WTC11 (cell line): ENCODE measurements at regions not wholly inside any gene's neighbourhood (a gene's known extent, or its start where the extent isn't known, plus 50 kb on each side); places are given as distances from the start of the nearest gene placed in this dataset.

Source experiments
- ATAC-seq: fragments of 200-7000 bp; cut with Tn5 transposase; 2 replicates; pipeline ENCODE4 v1.10.0; 2021; ENCODE audit warnings: mild to moderate bottlenecking, moderate library complexity
- CTCF ChIA-PET: fragments of 300-600 bp; sonication (Branson Sonifier 250); formaldehyde crosslinking; loops from one replicate; lab custom pipeline; 2021; ENCODE audit warnings: antibody characterized with exemption; lab: Charles Lee
- POLR2A ChIA-PET: fragments of 350-600 bp; sonication (Branson Sonifier 250); formaldehyde crosslinking; loops from one replicate; lab custom pipeline; 2021; ENCODE audit warnings: antibody characterized with exemption; lab: Charles Lee
- DNase-seq: peaks from one replicate; pipeline ENCODE4 v3.0.0; 2021; ENCODE audit warnings: low spot score
- H3K27ac Mint-ChIP-seq: 2 replicates; pipeline ENCODE4 v1.8.0; 2021; ENCODE audit warnings: mixed read lengths
- H3K27me3 Mint-ChIP-seq: 2 replicates; pipeline ENCODE4 v1.8.0; 2021; ENCODE audit warnings: low read depth, mild to moderate bottlenecking, moderate library complexity, mixed read lengths
- H3K36me3 Mint-ChIP-seq: 2 replicates; pipeline ENCODE4 v1.8.0; 2021; ENCODE audit warnings: mixed read lengths
- H3K4me1 Mint-ChIP-seq: 2 replicates; pipeline ENCODE4 v1.8.0; 2022; ENCODE audit warnings: mixed read lengths
- H3K4me3 Mint-ChIP-seq: 2 replicates; pipeline ENCODE4 v1.8.0; 2021; ENCODE audit warnings: mild to moderate bottlenecking, moderate library complexity, mixed read lengths
- H3K9me3 Mint-ChIP-seq: 2 replicates; pipeline ENCODE4 v1.8.0; 2021; ENCODE audit warnings: mixed read lengths
- FOXJ3 ChIP-seq: sonication (generic); formaldehyde crosslinking; IDR thresholded peaks from 2 replicates; pipeline ENCODE4 v1.9.0; 2021; ENCODE audit warnings: missing genetic modification reagents, mild to moderate bottlenecking, borderline replicate concordance
- IRF2 ChIP-seq: sonication (generic); formaldehyde crosslinking; IDR thresholded peaks from 2 replicates; pipeline ENCODE4 v1.8.0; 2022; ENCODE audit warnings: low read depth, missing genetic modification reagents, borderline replicate concordance
- JAZF1 ChIP-seq: fragments of 250-450 bp; sonication (Bioruptor Pico); IDR thresholded peaks from 2 replicates; pipeline ENCODE4 v1.9.0; 2021; ENCODE audit warnings: moderate library complexity, mild to moderate bottlenecking, inconsistent platforms
- NR3C1 ChIP-seq: sonication (generic); formaldehyde crosslinking; conservative IDR thresholded peaks from 2 replicates; pipeline ENCODE4 v1.8.1; 2023; ENCODE audit warnings: low read depth, mild to moderate bottlenecking, missing genetic modification reagents
- OVOL2 ChIP-seq: fragments of 250-450 bp; sonication (Bioruptor Pico); IDR thresholded peaks from 2 replicates; pipeline ENCODE4 v1.9.0; 2021; ENCODE audit warnings: mild to moderate bottlenecking, borderline replicate concordance
- RORB ChIP-seq: fragments of 250-450 bp; sonication (Bioruptor Pico); IDR thresholded peaks from 2 replicates; pipeline ENCODE4 v1.9.0; 2021; ENCODE audit warnings: mild to moderate bottlenecking
- TEAD4 ChIP-seq: sonication (generic); formaldehyde crosslinking; IDR thresholded peaks from 2 replicates; pipeline ENCODE4 v1.8.0; 2022; ENCODE audit warnings: mild to moderate bottlenecking, missing genetic modification reagents
- ZNF396 ChIP-seq: fragments of 250-450 bp; sonication (Bioruptor Pico); IDR thresholded peaks from 2 replicates; pipeline ENCODE4 v1.8.0; 2021; ENCODE audit warnings: mild to moderate bottlenecking, moderate library complexity, borderline replicate concordance
- ZNF423 ChIP-seq: fragments of 250-450 bp; sonication (Bioruptor Pico); IDR thresholded peaks from 2 replicates; pipeline ENCODE4 v2.1.2; 2022; ENCODE audit warnings: mild to moderate bottlenecking, moderate library complexity
- TF ChIP-seq, protein P1 (sequence below): sonication (generic); formaldehyde crosslinking; IDR thresholded peaks from 2 replicates; pipeline ENCODE4 v1.8.1; 2023; ENCODE audit warnings: mild to moderate bottlenecking, moderate library complexity, missing genetic modification reagents
- TF ChIP-seq, protein P2 (sequence below): fragments of 250-450 bp; sonication (Bioruptor Pico); IDR thresholded peaks from 2 replicates; pipeline ENCODE4 v1.9.0; 2021; ENCODE audit warnings: moderate library complexity, mild to moderate bottlenecking, inconsistent platforms, borderline replicate concordance
- TF ChIP-seq, protein P3 (sequence below): sonication (generic); formaldehyde crosslinking; IDR thresholded peaks from 2 replicates; pipeline ENCODE4 v1.8.1; 2022; ENCODE audit warnings: low read depth, mild to moderate bottlenecking, moderate library complexity, missing genetic modification reagents, borderline replicate concordance
- TF ChIP-seq, protein P4 (sequence below): sonication (generic); formaldehyde crosslinking; conservative IDR thresholded peaks from 2 replicates; pipeline ENCODE4 v1.8.1; 2022; ENCODE audit warnings: mild to moderate bottlenecking, missing genetic modification reagents
- TF ChIP-seq, protein P5 (sequence below): sonication (generic); formaldehyde crosslinking; IDR thresholded peaks from 2 replicates; pipeline ENCODE4 v1.8.0; 2023; ENCODE audit warnings: missing genetic modification reagents, mild to moderate bottlenecking, borderline replicate concordance
- TF ChIP-seq, protein P6 (sequence below): sonication (generic); formaldehyde crosslinking; IDR thresholded peaks from 2 replicates; pipeline ENCODE4 v1.8.0; 2023; ENCODE audit warnings: mild to moderate bottlenecking, missing genetic modification reagents
- TF ChIP-seq, protein P7 (sequence below): fragments of 250-450 bp; sonication (Bioruptor Pico); IDR thresholded peaks from 2 replicates; pipeline ENCODE4 v1.9.0; 2021; ENCODE audit warnings: mild to moderate bottlenecking

DNA sequence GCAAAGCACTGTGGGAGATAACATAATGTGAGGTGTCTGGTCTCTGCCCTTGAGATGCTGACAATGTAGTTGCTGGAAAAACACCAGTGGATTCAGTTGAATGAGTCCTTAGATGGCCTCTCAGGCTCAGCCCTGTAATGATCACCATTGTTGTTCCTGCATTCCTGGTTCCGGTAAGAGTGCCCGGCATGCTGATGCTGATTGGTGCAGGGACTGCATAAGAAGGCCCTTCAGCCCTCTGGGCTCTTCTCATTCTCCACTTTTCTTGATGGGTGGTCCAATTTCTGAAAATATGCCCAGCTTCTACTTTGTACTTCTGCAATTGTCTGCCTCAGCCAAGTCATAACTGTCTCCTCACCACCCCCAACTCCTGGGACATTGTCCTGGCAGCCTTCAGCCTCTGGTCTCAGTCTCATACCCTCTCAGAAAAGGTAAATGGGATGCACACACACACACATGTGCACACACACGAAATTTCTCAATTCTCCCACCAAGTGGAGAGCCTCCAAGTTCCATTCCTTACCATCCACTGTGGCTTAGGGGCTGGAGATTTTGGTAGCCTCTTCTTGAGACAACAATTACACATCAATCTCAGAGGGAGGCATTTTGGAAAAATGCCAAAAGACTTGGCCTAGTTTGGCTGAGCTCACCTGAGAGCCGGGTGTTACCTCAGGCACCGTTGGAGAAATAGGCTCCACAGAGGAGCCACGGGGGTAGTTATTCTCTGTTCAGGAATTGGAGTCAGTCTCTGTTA, 314.9 kb downstream of the RPS24 start:
- Mint-ChIP-seq H3K27me3 (no peaks in the 10 kb centered on the region), H3K4me3 (no peak overlapping the region), H3K4me1 (0 out of 2 replicates have a peak, but pooled peaks cover 3% of the 10 kb centered on the region), H3K27ac (no peak overlapping the region), H3K9me3 (peaks cover 37% of the 10 kb centered on the region), H3K36me3 (peaks cover 11% of the 10 kb centered on the region)
- ChIA-PET POLR2A (no interaction called here), CTCF (no interaction called here)
- ATAC-seq (no peak), DNase-seq (no peak)
- TF ChIP-seq JAZF1 (CRISPR knock-in tag) (no peak), OVOL2 (CRISPR knock-in tag) (no peak), FOXJ3 (CRISPR knock-in tag) (no peak), NR3C1 (CRISPR knock-in tag) (no peak), ZNF396 (CRISPR knock-in tag) (no peak), ZNF423 (CRISPR knock-in tag) (no peak), TEAD4 (CRISPR knock-in tag) (no peak), RORB (no peak), IRF2 (CRISPR knock-in tag) (no peak)
- TF ChIP-seq, protein P1, sequence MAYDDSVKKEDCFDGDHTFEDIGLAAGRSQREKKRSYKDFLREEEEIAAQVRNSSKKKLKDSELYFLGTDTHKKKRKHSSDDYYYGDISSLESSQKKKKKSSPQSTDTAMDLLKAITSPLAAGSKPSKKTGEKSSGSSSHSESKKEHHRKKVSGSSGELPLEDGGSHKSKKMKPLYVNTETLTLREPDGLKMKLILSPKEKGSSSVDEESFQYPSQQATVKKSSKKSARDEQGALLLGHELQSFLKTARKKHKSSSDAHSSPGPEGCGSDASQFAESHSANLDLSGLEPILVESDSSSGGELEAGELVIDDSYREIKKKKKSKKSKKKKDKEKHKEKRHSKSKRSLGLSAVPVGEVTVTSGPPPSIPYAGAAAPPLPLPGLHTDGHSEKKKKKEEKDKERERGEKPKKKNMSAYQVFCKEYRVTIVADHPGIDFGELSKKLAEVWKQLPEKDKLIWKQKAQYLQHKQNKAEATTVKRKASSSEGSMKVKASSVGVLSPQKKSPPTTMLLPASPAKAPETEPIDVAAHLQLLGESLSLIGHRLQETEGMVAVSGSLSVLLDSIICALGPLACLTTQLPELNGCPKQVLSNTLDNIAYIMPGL (CRISPR knock-in tag), result no peak
- TF ChIP-seq, protein P2, sequence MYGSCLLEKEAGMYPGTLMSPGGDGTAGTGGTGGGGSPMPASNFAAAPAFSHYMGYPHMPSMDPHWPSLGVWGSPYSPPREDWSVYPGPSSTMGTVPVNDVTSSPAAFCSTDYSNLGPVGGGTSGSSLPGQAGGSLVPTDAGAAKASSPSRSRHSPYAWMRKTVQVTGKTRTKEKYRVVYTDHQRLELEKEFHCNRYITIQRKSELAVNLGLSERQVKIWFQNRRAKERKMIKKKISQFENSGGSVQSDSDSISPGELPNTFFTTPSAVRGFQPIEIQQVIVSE (CRISPR knock-in tag), result no peak
- TF ChIP-seq, protein P3, sequence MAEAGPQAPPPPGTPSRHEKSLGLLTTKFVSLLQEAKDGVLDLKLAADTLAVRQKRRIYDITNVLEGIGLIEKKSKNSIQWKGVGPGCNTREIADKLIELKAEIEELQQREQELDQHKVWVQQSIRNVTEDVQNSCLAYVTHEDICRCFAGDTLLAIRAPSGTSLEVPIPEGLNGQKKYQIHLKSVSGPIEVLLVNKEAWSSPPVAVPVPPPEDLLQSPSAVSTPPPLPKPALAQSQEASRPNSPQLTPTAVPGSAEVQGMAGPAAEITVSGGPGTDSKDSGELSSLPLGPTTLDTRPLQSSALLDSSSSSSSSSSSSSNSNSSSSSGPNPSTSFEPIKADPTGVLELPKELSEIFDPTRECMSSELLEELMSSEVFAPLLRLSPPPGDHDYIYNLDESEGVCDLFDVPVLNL, result no peak
- TF ChIP-seq, protein P4, sequence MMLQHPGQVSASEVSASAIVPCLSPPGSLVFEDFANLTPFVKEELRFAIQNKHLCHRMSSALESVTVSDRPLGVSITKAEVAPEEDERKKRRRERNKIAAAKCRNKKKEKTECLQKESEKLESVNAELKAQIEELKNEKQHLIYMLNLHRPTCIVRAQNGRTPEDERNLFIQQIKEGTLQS, result no peak
- TF ChIP-seq, protein P5, sequence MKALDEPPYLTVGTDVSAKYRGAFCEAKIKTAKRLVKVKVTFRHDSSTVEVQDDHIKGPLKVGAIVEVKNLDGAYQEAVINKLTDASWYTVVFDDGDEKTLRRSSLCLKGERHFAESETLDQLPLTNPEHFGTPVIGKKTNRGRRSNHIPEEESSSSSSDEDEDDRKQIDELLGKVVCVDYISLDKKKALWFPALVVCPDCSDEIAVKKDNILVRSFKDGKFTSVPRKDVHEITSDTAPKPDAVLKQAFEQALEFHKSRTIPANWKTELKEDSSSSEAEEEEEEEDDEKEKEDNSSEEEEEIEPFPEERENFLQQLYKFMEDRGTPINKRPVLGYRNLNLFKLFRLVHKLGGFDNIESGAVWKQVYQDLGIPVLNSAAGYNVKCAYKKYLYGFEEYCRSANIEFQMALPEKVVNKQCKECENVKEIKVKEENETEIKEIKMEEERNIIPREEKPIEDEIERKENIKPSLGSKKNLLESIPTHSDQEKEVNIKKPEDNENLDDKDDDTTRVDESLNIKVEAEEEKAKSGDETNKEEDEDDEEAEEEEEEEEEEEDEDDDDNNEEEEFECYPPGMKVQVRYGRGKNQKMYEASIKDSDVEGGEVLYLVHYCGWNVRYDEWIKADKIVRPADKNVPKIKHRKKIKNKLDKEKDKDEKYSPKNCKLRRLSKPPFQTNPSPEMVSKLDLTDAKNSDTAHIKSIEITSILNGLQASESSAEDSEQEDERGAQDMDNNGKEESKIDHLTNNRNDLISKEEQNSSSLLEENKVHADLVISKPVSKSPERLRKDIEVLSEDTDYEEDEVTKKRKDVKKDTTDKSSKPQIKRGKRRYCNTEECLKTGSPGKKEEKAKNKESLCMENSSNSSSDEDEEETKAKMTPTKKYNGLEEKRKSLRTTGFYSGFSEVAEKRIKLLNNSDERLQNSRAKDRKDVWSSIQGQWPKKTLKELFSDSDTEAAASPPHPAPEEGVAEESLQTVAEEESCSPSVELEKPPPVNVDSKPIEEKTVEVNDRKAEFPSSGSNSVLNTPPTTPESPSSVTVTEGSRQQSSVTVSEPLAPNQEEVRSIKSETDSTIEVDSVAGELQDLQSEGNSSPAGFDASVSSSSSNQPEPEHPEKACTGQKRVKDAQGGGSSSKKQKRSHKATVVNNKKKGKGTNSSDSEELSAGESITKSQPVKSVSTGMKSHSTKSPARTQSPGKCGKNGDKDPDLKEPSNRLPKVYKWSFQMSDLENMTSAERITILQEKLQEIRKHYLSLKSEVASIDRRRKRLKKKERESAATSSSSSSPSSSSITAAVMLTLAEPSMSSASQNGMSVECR (CRISPR knock-in tag), result no peak
- TF ChIP-seq, protein P6, sequence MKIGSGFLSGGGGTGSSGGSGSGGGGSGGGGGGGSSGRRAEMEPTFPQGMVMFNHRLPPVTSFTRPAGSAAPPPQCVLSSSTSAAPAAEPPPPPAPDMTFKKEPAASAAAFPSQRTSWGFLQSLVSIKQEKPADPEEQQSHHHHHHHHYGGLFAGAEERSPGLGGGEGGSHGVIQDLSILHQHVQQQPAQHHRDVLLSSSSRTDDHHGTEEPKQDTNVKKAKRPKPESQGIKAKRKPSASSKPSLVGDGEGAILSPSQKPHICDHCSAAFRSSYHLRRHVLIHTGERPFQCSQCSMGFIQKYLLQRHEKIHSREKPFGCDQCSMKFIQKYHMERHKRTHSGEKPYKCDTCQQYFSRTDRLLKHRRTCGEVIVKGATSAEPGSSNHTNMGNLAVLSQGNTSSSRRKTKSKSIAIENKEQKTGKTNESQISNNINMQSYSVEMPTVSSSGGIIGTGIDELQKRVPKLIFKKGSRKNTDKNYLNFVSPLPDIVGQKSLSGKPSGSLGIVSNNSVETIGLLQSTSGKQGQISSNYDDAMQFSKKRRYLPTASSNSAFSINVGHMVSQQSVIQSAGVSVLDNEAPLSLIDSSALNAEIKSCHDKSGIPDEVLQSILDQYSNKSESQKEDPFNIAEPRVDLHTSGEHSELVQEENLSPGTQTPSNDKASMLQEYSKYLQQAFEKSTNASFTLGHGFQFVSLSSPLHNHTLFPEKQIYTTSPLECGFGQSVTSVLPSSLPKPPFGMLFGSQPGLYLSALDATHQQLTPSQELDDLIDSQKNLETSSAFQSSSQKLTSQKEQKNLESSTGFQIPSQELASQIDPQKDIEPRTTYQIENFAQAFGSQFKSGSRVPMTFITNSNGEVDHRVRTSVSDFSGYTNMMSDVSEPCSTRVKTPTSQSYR (CRISPR knock-in tag), result no peak
- TF ChIP-seq, protein P7, sequence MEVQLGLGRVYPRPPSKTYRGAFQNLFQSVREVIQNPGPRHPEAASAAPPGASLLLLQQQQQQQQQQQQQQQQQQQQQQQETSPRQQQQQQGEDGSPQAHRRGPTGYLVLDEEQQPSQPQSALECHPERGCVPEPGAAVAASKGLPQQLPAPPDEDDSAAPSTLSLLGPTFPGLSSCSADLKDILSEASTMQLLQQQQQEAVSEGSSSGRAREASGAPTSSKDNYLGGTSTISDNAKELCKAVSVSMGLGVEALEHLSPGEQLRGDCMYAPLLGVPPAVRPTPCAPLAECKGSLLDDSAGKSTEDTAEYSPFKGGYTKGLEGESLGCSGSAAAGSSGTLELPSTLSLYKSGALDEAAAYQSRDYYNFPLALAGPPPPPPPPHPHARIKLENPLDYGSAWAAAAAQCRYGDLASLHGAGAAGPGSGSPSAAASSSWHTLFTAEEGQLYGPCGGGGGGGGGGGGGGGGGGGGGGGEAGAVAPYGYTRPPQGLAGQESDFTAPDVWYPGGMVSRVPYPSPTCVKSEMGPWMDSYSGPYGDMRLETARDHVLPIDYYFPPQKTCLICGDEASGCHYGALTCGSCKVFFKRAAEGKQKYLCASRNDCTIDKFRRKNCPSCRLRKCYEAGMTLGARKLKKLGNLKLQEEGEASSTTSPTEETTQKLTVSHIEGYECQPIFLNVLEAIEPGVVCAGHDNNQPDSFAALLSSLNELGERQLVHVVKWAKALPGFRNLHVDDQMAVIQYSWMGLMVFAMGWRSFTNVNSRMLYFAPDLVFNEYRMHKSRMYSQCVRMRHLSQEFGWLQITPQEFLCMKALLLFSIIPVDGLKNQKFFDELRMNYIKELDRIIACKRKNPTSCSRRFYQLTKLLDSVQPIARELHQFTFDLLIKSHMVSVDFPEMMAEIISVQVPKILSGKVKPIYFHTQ, result no peak
